HG03175 (cell line): ENCODE measurements at regions not wholly inside any gene's neighbourhood (a gene's known extent, or its start where the extent isn't known, plus 50 kb on each side); places are given as distances from the start of the nearest gene placed in this dataset.
"Not testable (repeated sequence)": the region's sequence is repeated elsewhere in the genome, so short reads cannot be mapped to it uniquely, and the experiment has no call there.

ENCODE experiments used
- ATAC-seq: cut with Tn5 transposase; IDR thresholded peaks from one replicate; pipeline ENCODE4 v1.9.1; 2021; ENCODE audit warnings: mild to moderate bottlenecking, moderate library complexity; ENCODE audit not compliant: unreplicated experiment

- not testable (repeated sequence) for ATAC-seq
These were observed 91.7 kb upstream of the OLIG2 start for GRCh38 chr21:32934068-32934467.

- ATAC-seq, result no peak
These were observed 90.9 kb upstream of the OLIG2 start for GRCh38 chr21:32934829-32935228.

GRCh38 chr21:32940079-32941014 lies 85.4 kb upstream of the OLIG2 start:
- ATAC-seq, result no peak

- ATAC-seq, result no peak
These were observed 84.5 kb upstream of the OLIG2 start for GRCh38 chr21:32941263-32941662.

- ATAC-seq, result no peak
These were observed 79.1 kb upstream of the OLIG2 start for GRCh38 chr21:32946654-32947053.

- no peak for ATAC-seq
These were observed 78.0 kb upstream of the OLIG2 start for GRCh38 chr21:32947736-32948135.

- ATAC-seq, result no peak
These were observed 76.0 kb upstream of the OLIG2 start for GRCh38 chr21:32949701-32950100.

GRCh38 chr21:32951041-32951440 lies 74.7 kb upstream of the OLIG2 start:
- ATAC-seq, result no peak

GRCh38 chr21:32954353-32954752 lies 71.4 kb upstream of the OLIG2 start:
- ATAC-seq, result no peak

GRCh38 chr21:32955311-32956060 lies 70.2 kb upstream of the OLIG2 start:
- no peak for ATAC-seq

GRCh38 chr21:32956061-32956656 lies 69.6 kb upstream of the OLIG2 start:
- ATAC-seq, result no peak

GRCh38 chr21:32957545-32957944 lies 68.2 kb upstream of the OLIG2 start:
- ATAC-seq, result no peak

GRCh38 chr21:32958288-32959002 lies 67.3 kb upstream of the OLIG2 start:
- no peak for ATAC-seq

GRCh38 chr21:32962268-32962667 lies 63.5 kb upstream of the OLIG2 start:
- ATAC-seq, result no peak

GRCh38 chr21:32965129-32965680 lies 60.5 kb upstream of the OLIG2 start:
- ATAC-seq, result no peak

GRCh38 chr21:32966120-32966519 lies 59.6 kb upstream of the OLIG2 start:
- no peak for ATAC-seq

- not testable (repeated sequence) for ATAC-seq
These were observed 57.6 kb upstream of the OLIG2 start for GRCh38 chr21:32968103-32968502.

GRCh38 chr21:32974653-32975052 lies 51.1 kb upstream of the OLIG2 start:
- no peak for ATAC-seq

GRCh38 chr21:32975811-32976431 lies 49.8 kb upstream of the OLIG2 start:
- ATAC-seq, result no peak
